ENCODE measurements at regions not wholly inside any gene's neighbourhood (a gene's known extent, or its start where the extent isn't known, plus 50 kb on each side); places are given as distances from the start of the nearest gene placed in this dataset.

GRCh38 chr21:27152996-27153395 lies 186.1 kb upstream of the ADAMTS5 start:
- no peak for DNase-seq (ENCODE audit: low spot score)
- intact Hi-C loops (cut with DNase I), result no loop called here

DNA sequence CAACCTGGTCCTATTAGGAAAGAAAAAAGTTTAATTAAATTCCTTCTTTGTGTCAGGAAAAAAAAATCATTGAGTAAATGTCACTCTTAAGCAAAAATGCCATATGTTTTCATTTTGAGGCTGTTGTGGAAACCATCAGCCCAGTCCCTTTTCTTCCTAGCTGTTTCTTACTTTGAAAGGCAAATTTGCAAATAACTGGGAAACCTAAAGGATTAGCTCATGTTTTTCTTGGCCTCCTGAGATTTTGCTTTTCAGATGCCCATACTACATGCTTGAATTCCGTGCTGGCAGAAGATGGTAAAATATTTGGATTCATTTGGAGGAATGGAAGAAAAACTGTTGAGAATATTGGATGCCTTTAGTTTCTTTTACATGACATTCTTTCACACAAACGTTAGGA lies 182.1 kb upstream of the ADAMTS5 start:
- intact Hi-C loops (cut with DNase I), result no loop called here
- no peak for DNase-seq (ENCODE audit: low spot score)

DNA sequence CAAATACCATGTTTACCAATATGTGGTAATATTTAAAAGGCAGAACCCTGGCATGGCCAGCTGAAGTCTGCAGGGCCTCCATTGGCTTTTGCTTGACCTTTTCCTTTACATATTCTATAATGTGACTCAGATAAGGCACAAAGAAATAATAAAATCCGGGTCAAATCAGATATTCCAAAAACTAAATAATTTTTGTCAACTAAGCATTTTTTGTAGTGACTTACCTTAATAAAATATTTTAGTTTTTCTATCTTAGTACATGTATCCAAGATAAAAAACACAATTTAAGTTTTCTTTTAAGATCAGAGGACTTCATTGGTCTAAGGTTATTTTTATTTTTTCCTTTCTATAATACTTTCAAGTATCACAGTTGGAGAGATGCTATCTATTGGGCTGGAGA lies 179.4 kb upstream of the ADAMTS5 start:
- no peak for DNase-seq (ENCODE audit: low spot score)
- intact Hi-C loops (cut with DNase I), result no loop called here

DNA sequence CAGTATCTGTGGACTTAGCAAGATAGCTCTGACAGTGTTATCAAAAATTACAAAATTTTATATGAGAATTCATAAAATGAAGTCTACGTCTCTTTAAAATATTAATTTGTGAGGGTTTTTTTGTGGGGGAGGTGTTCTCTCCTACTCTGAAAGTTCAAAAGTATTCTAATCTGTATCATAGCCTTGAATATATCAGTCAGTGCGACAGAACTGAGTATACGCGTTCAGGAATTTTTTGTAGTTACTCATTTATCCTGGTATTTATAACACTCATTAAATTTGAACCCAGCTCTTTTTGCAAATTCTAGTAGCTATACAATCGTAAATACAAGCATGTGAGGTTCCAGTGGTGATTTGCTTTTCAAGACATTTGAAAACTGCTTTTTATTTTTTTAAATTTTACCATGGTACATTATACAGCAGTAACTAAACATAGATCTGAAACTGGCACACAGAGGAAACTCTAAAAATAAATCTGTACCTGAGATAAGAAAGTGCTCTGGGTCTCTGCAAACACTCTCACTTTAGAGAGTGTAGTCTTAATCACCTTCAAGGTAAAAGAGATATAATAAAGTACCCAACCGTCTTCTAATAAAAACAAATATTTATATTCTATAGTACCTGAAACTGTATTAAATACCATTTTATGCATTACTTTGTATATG lies 178.4 kb upstream of the ADAMTS5 start:
- intact Hi-C loops (cut with DNase I), result no loop called here
- DNase-seq (ENCODE audit: low spot score), result no peak

DNA sequence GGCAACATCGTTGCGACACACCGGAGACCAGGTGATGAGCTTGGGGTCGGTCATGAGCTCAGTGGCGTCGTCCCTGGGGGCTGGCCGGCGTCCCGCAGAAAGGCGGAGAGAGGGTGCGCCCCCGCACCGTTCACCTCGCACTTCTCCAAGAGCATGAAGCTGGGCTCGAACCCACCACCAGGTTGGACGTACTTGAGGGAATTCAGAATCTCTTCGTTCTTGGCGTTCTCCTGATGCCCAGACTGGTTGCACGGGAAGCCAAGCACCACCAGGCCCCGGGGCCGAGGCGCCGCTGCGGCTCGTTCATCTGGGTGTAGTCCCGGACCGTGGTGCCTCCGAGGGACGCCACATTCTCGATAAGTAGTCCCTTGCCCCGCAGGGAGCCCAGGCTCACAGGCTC lies 176.6 kb upstream of the ADAMTS5 start:
- intact Hi-C loops (cut with DNase I), result no loop called here
- no peak for DNase-seq (ENCODE audit: low spot score)

- no peak for DNase-seq (ENCODE audit: low spot score)
- intact Hi-C loops (cut with DNase I), result no loop called here
Measured at GRCh38 chr21:27139526-27139925, 172.6 kb upstream of the ADAMTS5 start.

- no peak for DNase-seq (ENCODE audit: low spot score)
- intact Hi-C loops (cut with DNase I), result no loop called here
Measured at GRCh38 chr21:27134516-27134915, 167.6 kb upstream of the ADAMTS5 start.

- no peak for DNase-seq (ENCODE audit: low spot score)
- intact Hi-C loops (cut with DNase I), result no loop called here
Measured at GRCh38 chr21:27132266-27132665, 165.4 kb upstream of the ADAMTS5 start.

DNA sequence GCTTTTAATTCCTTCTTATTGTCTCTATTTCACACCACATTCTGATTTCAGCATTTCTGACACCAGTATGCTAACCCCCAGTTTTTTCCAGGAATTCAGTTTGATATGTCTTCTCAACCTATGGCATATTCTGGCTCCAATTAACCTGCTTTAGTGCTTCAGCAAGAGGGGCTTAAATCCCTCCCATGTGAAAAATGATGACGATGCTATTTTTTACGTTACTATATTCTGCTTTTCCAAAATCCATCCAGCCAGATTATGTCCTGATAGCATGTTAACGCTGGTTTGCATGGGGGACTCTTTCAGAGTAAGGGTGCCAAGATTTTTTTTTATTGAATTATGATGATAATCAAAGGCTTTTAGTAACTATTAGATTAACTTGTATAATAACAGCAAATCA lies 163.3 kb upstream of the ADAMTS5 start:
- no peak for DNase-seq (ENCODE audit: low spot score)
- intact Hi-C loops (cut with DNase I), result no loop called here

DNA sequence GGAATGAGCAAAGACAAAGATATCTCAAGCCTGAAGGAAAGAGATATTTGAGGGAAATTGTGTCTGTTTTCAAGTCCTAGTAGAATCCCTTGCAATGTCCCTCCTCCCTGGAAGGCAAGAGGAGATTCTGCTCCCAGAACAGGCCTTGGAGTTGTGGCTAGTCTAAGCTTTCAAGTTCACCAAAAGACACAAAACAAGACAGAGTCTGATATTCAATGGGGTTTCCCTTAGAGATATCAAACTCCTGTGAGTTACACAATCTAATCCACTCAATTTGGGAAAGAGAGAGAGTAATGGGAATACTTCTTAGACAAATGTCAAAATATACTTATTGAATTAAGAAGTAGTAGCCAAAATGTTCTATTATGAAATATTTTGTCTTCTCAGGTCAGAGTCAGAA lies 162.8 kb upstream of the ADAMTS5 start:
- no peak for DNase-seq (ENCODE audit: low spot score)
- intact Hi-C loops (cut with DNase I), result no loop called here

GRCh38 chr21:27129215-27129614 lies 162.3 kb upstream of the ADAMTS5 start:
- intact Hi-C loops (cut with DNase I), result no loop called here
- no peak for DNase-seq (ENCODE audit: low spot score)

DNA sequence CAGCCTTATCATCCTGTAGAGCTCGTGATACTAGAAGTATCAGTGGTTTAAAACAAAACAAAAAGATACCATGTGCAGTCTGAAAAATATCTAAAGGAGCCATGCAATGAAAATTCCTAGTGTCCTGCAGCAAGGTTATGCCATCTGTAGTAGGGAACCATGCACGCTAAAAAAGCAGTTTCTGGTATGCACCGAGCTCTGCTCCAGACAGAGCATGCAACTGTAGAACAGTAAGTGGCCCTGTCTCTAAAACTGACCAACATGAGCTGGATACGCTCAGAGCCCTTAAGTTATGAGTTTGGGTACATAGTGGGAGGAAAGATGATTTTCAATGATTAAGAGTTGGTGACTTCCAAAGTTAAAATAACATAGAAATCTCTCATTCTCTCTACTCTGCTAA lies 159.3 kb upstream of the ADAMTS5 start:
- no peak for DNase-seq (ENCODE audit: low spot score)
- intact Hi-C loops (cut with DNase I), result no loop called here

DNA sequence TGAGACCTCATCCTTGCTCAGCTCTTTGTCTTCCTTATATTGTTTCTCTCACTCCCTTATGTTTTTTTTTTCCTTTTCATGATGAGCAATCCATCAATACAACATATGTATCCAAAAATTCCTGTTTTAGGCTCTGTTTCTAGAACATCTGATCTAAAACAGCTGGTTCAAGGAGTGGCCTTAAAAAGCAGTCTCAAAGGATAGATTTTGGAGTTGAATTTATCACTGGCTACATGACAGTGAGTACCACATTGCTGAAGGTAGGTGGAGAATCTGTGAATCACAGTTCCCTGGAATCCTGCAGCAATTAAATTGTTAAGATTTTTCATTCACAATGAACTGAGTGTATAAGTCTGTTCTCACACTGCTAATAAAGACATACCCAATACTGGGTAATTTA lies 155.8 kb upstream of the ADAMTS5 start:
- intact Hi-C loops (cut with DNase I), result no loop called here
- DNase-seq (ENCODE audit: low spot score), result no peak

- DNase-seq (ENCODE audit: low spot score), result no peak
- intact Hi-C loops (cut with DNase I), result no loop called here
Measured at GRCh38 chr21:27114111-27114510, 147.2 kb upstream of the ADAMTS5 start.

- no peak for DNase-seq (ENCODE audit: low spot score)
- intact Hi-C loops (cut with DNase I), result no loop called here
Measured at GRCh38 chr21:27112186-27112585, 145.3 kb upstream of the ADAMTS5 start.

GRCh38 chr21:27110956-27111355 lies 144.1 kb upstream of the ADAMTS5 start:
- DNase-seq (ENCODE audit: low spot score), result no peak
- intact Hi-C loops (cut with DNase I), result no loop called here

GRCh38 chr21:27108701-27109100 lies 141.8 kb upstream of the ADAMTS5 start:
- intact Hi-C loops (cut with DNase I), result no loop called here
- DNase-seq (ENCODE audit: low spot score), result no peak

GRCh38 chr21:27108228-27108627 lies 141.3 kb upstream of the ADAMTS5 start:
- no peak for DNase-seq (ENCODE audit: low spot score)
- intact Hi-C loops (cut with DNase I), result no loop called here

DNA sequence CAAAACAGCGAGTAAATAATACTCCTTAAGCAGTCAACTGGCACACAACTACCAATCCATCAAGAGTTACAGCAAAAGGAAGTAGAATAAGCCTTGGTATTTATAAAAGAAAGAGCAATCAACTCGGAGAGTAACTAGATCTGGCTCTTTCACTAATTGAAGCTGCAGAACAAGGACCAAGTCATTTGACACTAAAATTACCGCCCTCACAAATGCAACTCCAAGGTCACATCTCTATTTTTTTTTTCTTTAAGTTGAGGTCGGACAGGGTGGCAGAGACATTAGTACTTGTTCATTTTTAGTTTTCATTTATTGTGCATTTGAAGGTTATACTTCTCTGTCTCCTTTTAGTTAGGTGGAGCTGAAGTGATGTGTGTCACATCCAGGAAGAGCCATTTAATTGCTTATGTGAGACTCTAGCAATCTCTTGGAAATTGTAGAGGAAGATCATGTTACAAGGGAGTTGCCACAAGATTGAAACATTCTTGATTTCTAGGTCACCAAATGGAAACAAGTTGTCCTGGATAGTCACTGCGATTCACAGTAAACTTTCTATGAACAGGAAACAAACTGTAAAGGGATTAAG lies 138.1 kb upstream of the ADAMTS5 start:
- intact Hi-C loops (cut with DNase I), result no loop called here
- DNase-seq (ENCODE audit: low spot score), result no peak

DNA sequence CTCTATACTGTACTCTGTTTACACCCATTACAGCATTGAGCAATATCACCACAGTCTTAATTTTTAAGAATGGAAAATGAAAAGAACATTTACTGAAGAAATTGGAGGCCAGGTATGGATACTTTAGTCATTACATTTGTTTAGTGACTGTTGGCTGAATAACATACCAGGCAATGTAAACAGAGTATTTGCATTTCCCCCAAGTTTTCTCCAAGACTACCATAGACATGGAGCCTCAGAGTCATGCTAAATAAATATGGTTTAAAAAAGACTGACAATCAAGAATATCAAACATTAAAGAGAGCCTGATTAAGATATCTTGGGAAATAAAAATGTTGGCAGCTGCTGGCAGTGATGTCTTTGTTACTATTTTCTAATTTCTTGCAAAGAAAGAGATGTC lies 136.9 kb upstream of the ADAMTS5 start:
- intact Hi-C loops (cut with DNase I), result no loop called here
- no peak for DNase-seq (ENCODE audit: low spot score)

DNA sequence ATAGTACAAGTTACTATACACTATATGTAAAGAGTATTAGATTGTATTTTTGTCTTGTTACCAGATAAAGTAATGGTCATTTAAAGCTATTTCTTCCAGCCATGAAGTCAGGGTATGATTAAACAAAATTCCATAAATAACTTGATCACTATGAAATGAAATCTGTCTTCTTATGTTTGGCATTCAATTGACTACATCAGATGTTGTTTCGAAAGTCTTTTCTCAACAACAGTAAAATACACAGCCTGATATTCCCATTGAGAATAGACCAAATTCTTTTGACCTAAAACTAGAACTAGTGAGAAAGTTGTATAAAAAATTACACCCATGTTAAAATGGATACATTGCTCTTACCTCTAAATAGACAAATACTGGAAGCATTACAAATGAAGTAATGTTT lies 134.6 kb upstream of the ADAMTS5 start:
- intact Hi-C loops (cut with DNase I), result no loop called here
- no peak for DNase-seq (ENCODE audit: low spot score)

Data from cardiac septum (tissue), 1 donor.